ENCODE measurements at regions not wholly inside any gene's neighbourhood (a gene's known extent, or its start where the extent isn't known, plus 50 kb on each side); places are given as distances from the start of the nearest gene placed in this dataset.

DNA sequence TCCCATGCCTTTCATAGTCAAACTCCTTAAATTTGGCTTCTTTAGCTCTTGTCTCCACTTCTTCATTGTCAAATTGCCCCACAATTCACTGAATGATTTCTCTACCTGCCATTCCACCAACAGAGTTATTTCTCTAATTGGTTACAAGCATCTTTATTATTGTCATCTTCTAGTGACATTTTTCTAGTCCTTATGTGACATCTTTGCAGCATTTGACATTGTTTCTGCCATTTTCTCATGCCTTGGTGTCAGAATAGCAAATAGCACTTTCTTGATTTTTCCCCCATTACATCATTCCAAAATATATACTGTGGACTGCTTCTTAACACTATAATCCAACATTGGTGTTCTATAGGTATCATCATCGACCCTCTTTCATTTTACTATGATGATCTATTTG lies 137.7 kb upstream of the HDDC2 start:
- intact Hi-C loops (cut with micrococcal nuclease): no loop called here

More for the DNA sequence above, 137.7 kb upstream of the HDDC2 start:
- FAIRE-seq (no peak), DNase-seq (ENCODE audit: low read depth, low spot score) (no peak)
- peaks cover 4 to 12% of the 10 kb centered on the region in 2 experiments for H3K27me3 ChIP-seq (ENCODE audit: control insufficient read depth in 2 of 2, insufficient read depth in 2 of 2, low read length in 2 of 2)
- no peaks in the 10 kb centered on the region for H4K20me1 ChIP-seq (replicated peaks; ENCODE audit: control insufficient read depth, extremely low read depth, insufficient read depth, low read length)
- ChIA-PET CTCF (no interaction called here), POLR2A (no interaction called here)
- H3K9me1 ChIP-seq (replicated peaks; ENCODE audit: control insufficient read depth, extremely low read depth, insufficient read depth, low read length): no peaks in the 10 kb centered on the region
- dilution Hi-C loops (cut with MboI; ENCODE audit: extremely low pct_ligation_motif_present, low sequenced_read_pairs): no loop called here
- no peaks in the 10 kb centered on the region for H3K79me2 ChIP-seq (ENCODE audit: control insufficient read depth, insufficient read depth, low read length)
- H3K4me3 ChIP-seq (replicated peaks in 1 of 3; ENCODE audit: insufficient read depth in 1 of 3, low read depth in 1 of 3, low read length in 3 of 3): no peak overlapping the region
- no peaks in the 10 kb centered on the region for H3K9me3 ChIP-seq (replicated peaks; ENCODE audit: control insufficient read depth, insufficient read depth, low read length)
- H3K4me2 ChIP-seq (ENCODE audit: insufficient read depth, low read length): no peak overlapping the region
- BruUV-seq (replicated peaks): no TSS peak
- no peaks in the 10 kb centered on the region for H3K4me1 ChIP-seq (ENCODE audit: control insufficient read depth, extremely low read depth, insufficient read depth, low read length)
- no peak overlapping the region for H3K27ac ChIP-seq (ENCODE audit: insufficient read depth, low read depth, low read length)
- TF ChIP-seq, protein P1, sequence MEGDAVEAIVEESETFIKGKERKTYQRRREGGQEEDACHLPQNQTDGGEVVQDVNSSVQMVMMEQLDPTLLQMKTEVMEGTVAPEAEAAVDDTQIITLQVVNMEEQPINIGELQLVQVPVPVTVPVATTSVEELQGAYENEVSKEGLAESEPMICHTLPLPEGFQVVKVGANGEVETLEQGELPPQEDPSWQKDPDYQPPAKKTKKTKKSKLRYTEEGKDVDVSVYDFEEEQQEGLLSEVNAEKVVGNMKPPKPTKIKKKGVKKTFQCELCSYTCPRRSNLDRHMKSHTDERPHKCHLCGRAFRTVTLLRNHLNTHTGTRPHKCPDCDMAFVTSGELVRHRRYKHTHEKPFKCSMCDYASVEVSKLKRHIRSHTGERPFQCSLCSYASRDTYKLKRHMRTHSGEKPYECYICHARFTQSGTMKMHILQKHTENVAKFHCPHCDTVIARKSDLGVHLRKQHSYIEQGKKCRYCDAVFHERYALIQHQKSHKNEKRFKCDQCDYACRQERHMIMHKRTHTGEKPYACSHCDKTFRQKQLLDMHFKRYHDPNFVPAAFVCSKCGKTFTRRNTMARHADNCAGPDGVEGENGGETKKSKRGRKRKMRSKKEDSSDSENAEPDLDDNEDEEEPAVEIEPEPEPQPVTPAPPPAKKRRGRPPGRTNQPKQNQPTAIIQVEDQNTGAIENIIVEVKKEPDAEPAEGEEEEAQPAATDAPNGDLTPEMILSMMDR (IDR thresholded peaks at IDR 0.05; ENCODE audit: extremely low read depth in 1 of 2, insufficient read depth in 1 of 2, low read depth in 1 of 2, low read length in 2 of 2): no peak
- no peak for TF ChIP-seq JUN (IDR thresholded peaks at IDR 0.05; ENCODE audit: borderline replicate concordance, insufficient read depth, insufficient read length, low read depth)
- no peak for TF ChIP-seq FOS (IDR thresholded peaks at IDR 0.05; ENCODE audit: borderline replicate concordance, insufficient read depth, low read length)
- no peak for TF ChIP-seq POLR2AphosphoS5 (IDR thresholded peaks at IDR 0.05; ENCODE audit: insufficient read depth, low read depth, low read length)
- TF ChIP-seq, protein P2, sequence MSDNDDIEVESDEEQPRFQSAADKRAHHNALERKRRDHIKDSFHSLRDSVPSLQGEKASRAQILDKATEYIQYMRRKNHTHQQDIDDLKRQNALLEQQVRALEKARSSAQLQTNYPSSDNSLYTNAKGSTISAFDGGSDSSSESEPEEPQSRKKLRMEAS (IDR thresholded peaks at IDR 0.05; ENCODE audit: insufficient read depth, insufficient read length): no peak
- TF ChIP-seq GATA2 (IDR thresholded peaks at IDR 0.05; ENCODE audit: insufficient read depth, insufficient read length, low read depth, low read length): no peak
- no peak for TF ChIP-seq EZH2 (IDR thresholded peaks at IDR 0.05; ENCODE audit: borderline replicate concordance, low read depth, low read length, severe bottlenecking)
- TF ChIP-seq POLR2A (IDR thresholded peaks at IDR 0.05; ENCODE audit: low read depth, low read length): no peak
- TF ChIP-seq MYC (IDR thresholded peaks at IDR 0.05; ENCODE audit: low read depth, low read length): no peak
- no peak overlapping the region for H3K9ac ChIP-seq (replicated peaks; ENCODE audit: extremely low read depth, insufficient read depth, low read length)
- no peaks in the 10 kb centered on the region for H3K36me3 ChIP-seq (ENCODE audit: control insufficient read depth in 2 of 2, extremely low read depth in 1 of 2, insufficient read depth in 2 of 2, low read length in 2 of 2)
- H2AFZ ChIP-seq (ENCODE audit: low read depth, low read length): no peak overlapping the region

Data from endothelial cell of umbilical vein (primary cell).